Activated CD8-positive, alpha-beta T cell treated with anti-CD3 and anti-CD28 coated beads for 36 hours (primary cell): ENCODE measurements at regions not wholly inside any gene's neighbourhood (a gene's known extent, or its start where the extent isn't known, plus 50 kb on each side); places are given as distances from the start of the nearest gene placed in this dataset.

Experiments used
- ATAC-seq: fragments of 200-7000 bp; cut with Tn5 transposase; one replicate; pipeline ENCODE4 v1.10.0; 2021; ENCODE audit warnings: mild to moderate bottlenecking, moderate library complexity
- CTCF ChIA-PET: fragments of 350-600 bp; sonication (Branson Sonifier 250); formaldehyde crosslinking; loops from one replicate; lab custom pipeline; 2021; ENCODE audit warnings: antibody characterized with exemption; lab: Charles Lee
- POLR2A ChIA-PET: fragments of 350-600 bp; sonication (Branson Sonifier 250); formaldehyde crosslinking; loops from one replicate; lab custom pipeline; 2021; ENCODE audit warnings: antibody characterized with exemption; lab: Charles Lee
- DNase-seq: peaks from one replicate; pipeline ENCODE4 v3.0.0-alpha.2; 2020
- H3K27ac Mint-ChIP-seq: one replicate; pipeline ENCODE4 v1.8.0; 2021; ENCODE audit warnings: mild to moderate bottlenecking, mixed read lengths
- H3K27me3 Mint-ChIP-seq: one replicate; pipeline ENCODE4 v1.8.0; 2021; ENCODE audit warnings: mixed read lengths
- H3K36me3 Mint-ChIP-seq: one replicate; pipeline ENCODE4 v1.8.0; 2021; ENCODE audit warnings: low read depth, mixed read lengths
- H3K4me1 Mint-ChIP-seq: one replicate; pipeline ENCODE4 v1.8.0; 2021; ENCODE audit warnings: low read depth, mixed read lengths
- H3K4me3 Mint-ChIP-seq: one replicate; pipeline ENCODE4 v1.8.0; 2021; ENCODE audit warnings: mild to moderate bottlenecking, moderate library complexity, mixed read lengths
- H3K9me3 Mint-ChIP-seq: one replicate; pipeline ENCODE4 v1.8.0; 2021; ENCODE audit warnings: mixed read lengths
- intact Hi-C: fragments of 100-400 bp; cut with micrococcal nuclease; formaldehyde crosslinking; loops from one replicate; pipeline ENCODE4 v1.10.0; 2022
- TF ChIP-seq, protein P1 (sequence below): fragments of 200-600 bp; IDR thresholded peaks from one replicate; pipeline ENCODE4 v1.8.0; 2022; ENCODE audit warnings: antibody characterized with exemption, mild to moderate bottlenecking

GRCh38 chr6:40965046-40965445, 74.0 kb downstream of the UNC5CL start:
- Mint-ChIP-seq H3K27me3 (no peaks in the 10 kb centered on the region), H3K4me1 (peaks cover 7% of the 10 kb centered on the region), H3K4me3 (no peak overlapping the region), H3K9me3 (no peaks in the 10 kb centered on the region), H3K36me3 (no peaks in the 10 kb centered on the region), H3K27ac (no peak overlapping the region)
- TF ChIP-seq, protein P1, sequence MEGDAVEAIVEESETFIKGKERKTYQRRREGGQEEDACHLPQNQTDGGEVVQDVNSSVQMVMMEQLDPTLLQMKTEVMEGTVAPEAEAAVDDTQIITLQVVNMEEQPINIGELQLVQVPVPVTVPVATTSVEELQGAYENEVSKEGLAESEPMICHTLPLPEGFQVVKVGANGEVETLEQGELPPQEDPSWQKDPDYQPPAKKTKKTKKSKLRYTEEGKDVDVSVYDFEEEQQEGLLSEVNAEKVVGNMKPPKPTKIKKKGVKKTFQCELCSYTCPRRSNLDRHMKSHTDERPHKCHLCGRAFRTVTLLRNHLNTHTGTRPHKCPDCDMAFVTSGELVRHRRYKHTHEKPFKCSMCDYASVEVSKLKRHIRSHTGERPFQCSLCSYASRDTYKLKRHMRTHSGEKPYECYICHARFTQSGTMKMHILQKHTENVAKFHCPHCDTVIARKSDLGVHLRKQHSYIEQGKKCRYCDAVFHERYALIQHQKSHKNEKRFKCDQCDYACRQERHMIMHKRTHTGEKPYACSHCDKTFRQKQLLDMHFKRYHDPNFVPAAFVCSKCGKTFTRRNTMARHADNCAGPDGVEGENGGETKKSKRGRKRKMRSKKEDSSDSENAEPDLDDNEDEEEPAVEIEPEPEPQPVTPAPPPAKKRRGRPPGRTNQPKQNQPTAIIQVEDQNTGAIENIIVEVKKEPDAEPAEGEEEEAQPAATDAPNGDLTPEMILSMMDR = no peak
- intact Hi-C loops = no loop called here
- ATAC-seq (no peak), DNase-seq (no peak)
- ChIA-PET CTCF (no interaction called here), POLR2A (no interaction called here)

GRCh38 chr6:40963019-40963418, 76.0 kb downstream of the UNC5CL start:
- ATAC-seq (no peak), DNase-seq (no peak)
- no peak overlapping the region for H3K27ac Mint-ChIP-seq
- ChIA-PET CTCF (no interaction called here), POLR2A (interaction anchor here (0.5 kb wide), 1 partner anchor 175 kb away, joined by 3 read pairs; no protein-coding TSS in a partner anchor)
- H3K4me1 Mint-ChIP-seq = peaks cover 7% of the 10 kb centered on the region
- H3K27me3 Mint-ChIP-seq = no peaks in the 10 kb centered on the region
- no peaks in the 10 kb centered on the region for H3K9me3 Mint-ChIP-seq
- H3K36me3 Mint-ChIP-seq = no peaks in the 10 kb centered on the region
- intact Hi-C loops = no loop called here
- no peak overlapping the region for H3K4me3 Mint-ChIP-seq
- TF ChIP-seq, protein P1 = no peak

GRCh38 chr6:40962241-40962640, 76.8 kb downstream of the UNC5CL start:
- intact Hi-C loops = no loop called here
- no peaks in the 10 kb centered on the region for H3K9me3 Mint-ChIP-seq

DNA sequence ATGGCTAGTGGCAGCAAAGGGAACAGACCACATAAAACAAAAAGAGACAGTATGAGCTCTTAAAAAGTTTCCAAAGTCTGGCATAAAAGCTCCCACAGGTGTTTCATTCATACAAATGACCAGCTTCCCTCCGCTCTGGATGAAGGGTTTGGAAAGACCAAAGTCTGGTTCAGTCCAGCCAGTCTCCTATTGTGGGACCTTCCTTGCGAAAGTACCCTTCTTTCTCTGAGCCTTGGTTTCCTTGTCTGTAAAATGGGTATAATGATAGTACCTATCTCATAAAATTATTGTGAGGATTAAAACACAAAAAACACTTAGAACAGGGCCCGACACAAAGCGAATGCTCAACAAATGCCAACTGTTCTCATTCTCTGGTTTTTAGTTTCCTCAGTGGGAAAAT, 77.2 kb downstream of the UNC5CL start:
- intact Hi-C loops = no loop called here
- H3K27ac Mint-ChIP-seq = no peak overlapping the region
- TF ChIP-seq, protein P1 = no peak
- CTCF ChIA-PET = interaction anchor here (1.0 kb wide), 1 partner anchor 9 kb away, joined by 3 read pairs; no protein-coding TSS in a partner anchor
- POLR2A ChIA-PET = no interaction called here
- DNase-seq (no peak), ATAC-seq (no peak)
- no peaks in the 10 kb centered on the region for H3K36me3 Mint-ChIP-seq
- no peak overlapping the region for H3K4me3 Mint-ChIP-seq
- peaks cover 7% of the 10 kb centered on the region for H3K4me1 Mint-ChIP-seq
- no peaks in the 10 kb centered on the region for H3K27me3 Mint-ChIP-seq
- no peaks in the 10 kb centered on the region for H3K9me3 Mint-ChIP-seq

More at GRCh38 chr6:40962241-40962640, 76.8 kb downstream of the UNC5CL start:
- Mint-ChIP-seq H3K27me3 (no peaks in the 10 kb centered on the region), H3K4me3 (no peak overlapping the region), H3K4me1 (peaks cover 7% of the 10 kb centered on the region), H3K36me3 (no peaks in the 10 kb centered on the region), H3K27ac (no peak overlapping the region)
- ChIA-PET POLR2A (no interaction called here), CTCF (interaction anchor here (1.0 kb wide), 1 partner anchor 9 kb away, joined by 3 read pairs; no protein-coding TSS in a partner anchor)
- peak; percentile 41 for DNase-seq
- ATAC-seq = peak; percentile 82
- TF ChIP-seq, protein P1 = no peak

- CTCF ChIA-PET = interaction anchor here (1.0 kb wide), 1 partner anchor 10 kb away, joined by 3 read pairs; no protein-coding TSS in a partner anchor
- ATAC-seq (no peak), DNase-seq (no peak)
- POLR2A ChIA-PET = no interaction called here
- H3K9me3 Mint-ChIP-seq = no peaks in the 10 kb centered on the region
- H3K27ac Mint-ChIP-seq = no peak overlapping the region
- no peaks in the 10 kb centered on the region for H3K27me3 Mint-ChIP-seq
- TF ChIP-seq, protein P1 = no peak
- H3K36me3 Mint-ChIP-seq = no peaks in the 10 kb centered on the region
- intact Hi-C loops = no loop called here
- H3K4me1 Mint-ChIP-seq = peaks cover 7% of the 10 kb centered on the region
- no peak overlapping the region for H3K4me3 Mint-ChIP-seq
Measured at GRCh38 chr6:40960742-40961430, 78.1 kb downstream of the UNC5CL start.
